NB4 (cell line): ENCODE measurements at regions not wholly inside any gene's neighbourhood (a gene's known extent, or its start where the extent isn't known, plus 50 kb on each side); places are given as distances from the start of the nearest gene placed in this dataset.

ENCODE experiments used
- MYC ChIP-seq: IDR thresholded peaks from 2 replicates; pipeline ENCODE4 v1.6.1; 2011; ENCODE audit warnings: low read depth, low read length
- POLR2A ChIP-seq: IDR thresholded peaks from 2 replicates; pipeline ENCODE4 v1.6.1; 2011; ENCODE audit warnings: mild to moderate bottlenecking; ENCODE audit not compliant: insufficient read length; ENCODE audit errors: extremely low read depth
- TF ChIP-seq, protein P1 (sequence below): IDR thresholded peaks from one replicate; pipeline ENCODE4 v1.5.1; 2012; ENCODE audit warnings: low read depth, low read length
- TF ChIP-seq, protein P2 (sequence below): IDR thresholded peaks from 2 replicates; pipeline ENCODE4 v1.6.1; 2011; ENCODE audit warnings: low read depth, low read length

DNA sequence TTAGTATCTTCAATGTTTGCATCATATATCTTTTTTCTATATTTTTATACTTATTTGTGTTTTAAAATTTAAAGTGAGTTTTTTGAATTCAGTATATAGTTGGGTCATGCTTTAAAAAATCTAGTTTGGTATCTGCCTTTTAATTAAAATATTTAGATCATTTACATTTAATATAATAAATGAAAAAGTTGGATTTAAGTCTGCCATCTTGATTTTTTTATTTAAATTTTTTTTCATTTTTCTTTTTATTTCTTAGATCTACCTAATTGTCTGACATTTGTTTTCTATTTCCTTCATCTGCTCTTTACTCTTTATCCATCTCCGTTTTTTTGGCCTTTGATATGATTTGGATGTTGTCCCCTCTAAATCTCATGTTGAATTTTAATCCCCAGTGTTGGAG lies 50.0 kb upstream of the N4BP1 start:
- TF ChIP-seq, protein P1, sequence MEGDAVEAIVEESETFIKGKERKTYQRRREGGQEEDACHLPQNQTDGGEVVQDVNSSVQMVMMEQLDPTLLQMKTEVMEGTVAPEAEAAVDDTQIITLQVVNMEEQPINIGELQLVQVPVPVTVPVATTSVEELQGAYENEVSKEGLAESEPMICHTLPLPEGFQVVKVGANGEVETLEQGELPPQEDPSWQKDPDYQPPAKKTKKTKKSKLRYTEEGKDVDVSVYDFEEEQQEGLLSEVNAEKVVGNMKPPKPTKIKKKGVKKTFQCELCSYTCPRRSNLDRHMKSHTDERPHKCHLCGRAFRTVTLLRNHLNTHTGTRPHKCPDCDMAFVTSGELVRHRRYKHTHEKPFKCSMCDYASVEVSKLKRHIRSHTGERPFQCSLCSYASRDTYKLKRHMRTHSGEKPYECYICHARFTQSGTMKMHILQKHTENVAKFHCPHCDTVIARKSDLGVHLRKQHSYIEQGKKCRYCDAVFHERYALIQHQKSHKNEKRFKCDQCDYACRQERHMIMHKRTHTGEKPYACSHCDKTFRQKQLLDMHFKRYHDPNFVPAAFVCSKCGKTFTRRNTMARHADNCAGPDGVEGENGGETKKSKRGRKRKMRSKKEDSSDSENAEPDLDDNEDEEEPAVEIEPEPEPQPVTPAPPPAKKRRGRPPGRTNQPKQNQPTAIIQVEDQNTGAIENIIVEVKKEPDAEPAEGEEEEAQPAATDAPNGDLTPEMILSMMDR = no peak
- TF ChIP-seq, protein P2, sequence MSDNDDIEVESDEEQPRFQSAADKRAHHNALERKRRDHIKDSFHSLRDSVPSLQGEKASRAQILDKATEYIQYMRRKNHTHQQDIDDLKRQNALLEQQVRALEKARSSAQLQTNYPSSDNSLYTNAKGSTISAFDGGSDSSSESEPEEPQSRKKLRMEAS = no peak
- TF ChIP-seq POLR2A (no peak), MYC (no peak)
